B cell (primary cell): ENCODE measurements at regions not wholly inside any gene's neighbourhood (a gene's known extent, or its start where the extent isn't known, plus 50 kb on each side); places are given as distances from the start of the nearest gene placed in this dataset.
"Not testable (repeated sequence)": the region's sequence is repeated elsewhere in the genome, so short reads cannot be mapped to it uniquely, and the experiment has no call there.

Experiments
- ATAC-seq: fragments of 200-7000 bp; cut with Tn5 transposase; one replicate; pipeline ENCODE4 v1.10.0; 2021; ENCODE audit warnings: low read depth, mild to moderate bottlenecking, moderate number of reproducible peaks, moderate library complexity
- CTCF ChIA-PET: fragments of 350-600 bp; sonication (Branson Sonifier 250); formaldehyde crosslinking; loops from one replicate; lab custom pipeline; 2021; ENCODE audit warnings: antibody characterized with exemption, inconsistent platforms; lab: Charles Lee
- POLR2A ChIA-PET: fragments of 350-600 bp; sonication (Branson Sonifier 250); formaldehyde crosslinking; loops from one replicate; lab custom pipeline; 2021; ENCODE audit warnings: antibody characterized with exemption; lab: Charles Lee
- DNase-seq: peaks from one replicate; pipeline ENCODE4 v3.0.0; 2013
- H2AFZ ChIP-seq: 2 replicates; pipeline ENCODE4 v1.6.1; 2012; ENCODE audit warnings: mild to moderate bottlenecking, low read depth, low read length; ENCODE audit not compliant: insufficient read depth, poor library complexity, severe bottlenecking
- H3K27ac ChIP-seq, 2 donors: 1 replicate in 1 of 2; 2 replicates in 1 of 2; pipeline ENCODE4 v1.5.1; 2012 to 2013; ENCODE audit warnings: low read length in 2 of 2, mild to moderate bottlenecking in 2 of 2, moderate library complexity in 1 of 2
- H3K27me3 ChIP-seq, 4 experiments: fragments of 200-600 bp in 1 of 4; sonication (generic) in 1 of 4; replicated peaks in 1 of 4; 1 replicate in 2 of 4; 2 replicates in 2 of 4; pipeline versions ENCODE4 v1.6.1 to v1.7.0; 2013 to 2016; ENCODE audit warnings: low read length in 3 of 4, mild to moderate bottlenecking in 2 of 4, mixed read lengths in 1 of 4, moderate library complexity in 1 of 4; ENCODE audit not compliant: insufficient read depth in 4 of 4, control insufficient read depth in 3 of 4; ENCODE audit errors: control extremely low read depth in 1 of 4
- H3K36me3 ChIP-seq, 2 experiments: replicated peaks in 1 of 2; 1 replicate in 1 of 2; 2 replicates in 1 of 2; pipeline versions ENCODE4 v1.6.1 to v1.7.1; 2013; ENCODE audit warnings: low read length in 1 of 2; ENCODE audit not compliant: insufficient read depth in 2 of 2, control insufficient read depth in 1 of 2; ENCODE audit errors: control extremely low read depth in 1 of 2, extremely low read depth in 1 of 2
- H3K4me1 ChIP-seq, 2 donors: fragments of 200-600 bp in 1 of 2; sonication (generic) in 1 of 2; 1 replicate in 1 of 2; 2 replicates in 1 of 2; pipeline versions ENCODE4 v1.5.1 to v1.6.1; 2013 to 2017; ENCODE audit warnings: low read length in 2 of 2; ENCODE audit not compliant: control insufficient read depth in 2 of 2, insufficient read depth in 2 of 2
- H3K4me2 ChIP-seq: replicated peaks from 2 replicates; pipeline ENCODE3; 2012; ENCODE audit warnings: mild to moderate bottlenecking, low read depth, low read length; ENCODE audit not compliant: poor library complexity, severe bottlenecking
- H3K4me3 ChIP-seq, 5 experiments: fragments of 200-600 bp in 1 of 5; sonication (generic) in 1 of 5; 1 replicate in 3 of 5; 2 replicates in 2 of 5; pipeline versions ENCODE4 v1.5.1 to v1.7.0; 2011 to 2016; ENCODE audit warnings: low read length in 4 of 5, mild to moderate bottlenecking in 4 of 5, low read depth in 2 of 5, control low read depth in 1 of 5, moderate library complexity in 1 of 5; ENCODE audit not compliant: insufficient read depth in 1 of 5; ENCODE audit errors: control extremely low read depth in 1 of 5, extremely low read depth in 1 of 5
- H3K79me2 ChIP-seq: fragments of 200-600 bp; sonication (generic); one replicate; pipeline ENCODE4 v1.6.0; 2016; ENCODE audit warnings: low read length; ENCODE audit not compliant: control insufficient read depth, insufficient read depth
- H3K9ac ChIP-seq: fragments of 200-600 bp; sonication (generic); 2 replicates; pipeline ENCODE4 v1.6.1; 2017; ENCODE audit warnings: mild to moderate bottlenecking, low read length, moderate library complexity
- H3K9me3 ChIP-seq, 3 donors: one replicate each; pipeline versions ENCODE4 v1.6.1 to v1.7.1; 2013; ENCODE audit warnings: low read length in 2 of 3; ENCODE audit not compliant: control insufficient read depth in 2 of 3, insufficient read depth in 1 of 3; ENCODE audit errors: control extremely low read depth in 1 of 3
- H4K20me1 ChIP-seq: 2 replicates; pipeline ENCODE4 v1.6.0; 2012; ENCODE audit warnings: mild to moderate bottlenecking, low read length; ENCODE audit not compliant: insufficient read depth, control insufficient read depth, poor library complexity, severe bottlenecking
- H3K27ac Mint-ChIP-seq: one replicate; pipeline ENCODE4 v1.8.0; 2021; ENCODE audit warnings: mixed read lengths
- H3K27me3 Mint-ChIP-seq: one replicate; pipeline ENCODE4 v1.8.0; 2021; ENCODE audit warnings: mixed read lengths
- H3K4me1 Mint-ChIP-seq: one replicate; pipeline ENCODE4 v1.8.0; 2021; ENCODE audit warnings: mixed read lengths
- H3K4me3 Mint-ChIP-seq: one replicate; pipeline ENCODE4 v1.8.0; 2021; ENCODE audit warnings: mixed read lengths
- H3K9me3 Mint-ChIP-seq: one replicate; pipeline ENCODE4 v1.8.0; 2022; ENCODE audit warnings: mixed read lengths; ENCODE audit not compliant: insufficient read depth
- CTCF ChIP-seq: fragments of 200-600 bp; IDR thresholded peaks from one replicate; pipeline ENCODE4 v1.8.0; 2022; ENCODE audit warnings: antibody characterized with exemption, mild to moderate bottlenecking
- WGBS: methylation state at CpG from one replicate; pipeline ENCODE4 v1.1.5; 2013; ENCODE audit warnings: missing lambda C conversion rate; ENCODE audit not compliant: insufficient coverage; 5-methylcytosine and 5-hydroxymethylcytosine counted together
- intact Hi-C: fragments of 100-400 bp; cut with micrococcal nuclease; formaldehyde crosslinking; loops from one replicate; pipeline ENCODE4 v1.10.0; 2022

- Histone ChIP-seq H3K4me1 (peaks cover 20 to 24% of the 10 kb centered on the region in 2 donors), H3K27me3 (peaks cover 0 to 33% (median 20%) of the 10 kb centered on the region in 4 experiments), H3K9me3 (peaks cover 0 to 22% (median 0%) of the 10 kb centered on the region in 3 donors), H2AFZ (peak overlapping the region; percentile 62), H3K4me2 (peak overlapping the region; percentile 68), H3K9ac (peak overlapping the region; percentile 58)
- H3K4me3 Mint-ChIP-seq, H4K20me1 ChIP-seq, H3K27ac Mint-ChIP-seq, H3K36me3 ChIP-seq, H3K9me3 Mint-ChIP-seq, POLR2A ChIA-PET, intact Hi-C loops, H3K27ac ChIP-seq, H3K79me2 ChIP-seq, H3K4me3 ChIP-seq, ATAC-seq: not testable (repeated sequence)
- H3K27me3 Mint-ChIP-seq: peaks cover 15% of the 10 kb centered on the region
- peaks cover 20% of the 10 kb centered on the region for H3K4me1 Mint-ChIP-seq
- DNase-seq: peak; percentile 16
- CTCF ChIA-PET: interaction anchor here (0.9 to 4.3 kb wide), 13 partner anchors 10 to 520 kb away, joined by 3 to 63 read pairs (median 9); partner anchors contain the start of gene MZT2A
- WGBS: 69% methylated on average over 28 of the region's 28 CpGs
Measured at GRCh38 chr2:131671841-131672470, 144.3 kb downstream of the CCDC74A start.

DNA sequence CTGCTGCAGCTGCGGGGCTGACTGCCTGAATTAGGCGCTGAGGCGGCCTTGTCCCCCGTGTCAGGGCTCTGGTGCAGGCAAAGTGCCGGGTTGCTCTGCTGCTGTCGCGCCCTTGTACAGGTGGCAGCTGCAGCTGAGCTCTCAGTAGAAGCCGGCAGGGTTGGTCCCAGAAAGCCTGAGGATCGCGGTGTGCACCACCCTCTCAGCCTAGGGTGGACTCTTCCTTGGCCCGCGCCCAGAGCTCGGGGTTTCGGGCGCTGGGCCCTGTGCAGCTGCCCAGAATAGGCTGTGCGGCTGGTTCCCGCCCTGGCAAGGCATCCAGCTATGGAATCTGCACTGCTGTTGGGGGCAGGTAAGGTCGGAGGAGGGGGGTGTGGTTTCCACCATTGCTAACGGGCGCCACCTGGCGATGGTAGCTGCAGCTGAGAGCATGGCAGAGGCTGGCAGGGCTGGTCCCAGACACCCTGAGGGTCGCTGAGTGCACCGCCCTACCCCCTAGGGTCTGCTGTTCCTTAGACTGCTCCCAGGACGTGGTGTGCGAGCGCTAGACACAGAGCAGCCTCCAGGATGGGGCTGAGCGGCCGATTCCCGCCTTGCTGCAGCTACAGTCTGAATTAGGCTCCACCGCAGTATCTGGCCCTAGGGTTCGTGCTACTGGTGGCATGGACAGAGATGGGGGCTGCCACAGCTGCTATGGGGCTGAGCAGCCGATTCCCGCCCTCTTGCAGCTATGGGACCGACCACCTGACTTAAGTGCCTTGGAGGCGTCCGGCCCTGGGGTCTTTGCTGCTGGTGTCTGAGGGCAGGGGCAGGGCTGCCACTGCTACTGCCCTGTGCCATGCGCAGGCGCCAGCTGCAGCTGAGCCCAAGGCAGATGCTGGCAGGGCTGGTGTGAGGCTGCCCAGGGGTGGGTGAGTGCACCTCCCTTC, 145.0 kb downstream of the CCDC74A start:
- Histone ChIP-seq H2AFZ (peak overlapping the region; percentile 62), H3K9ac (peak overlapping the region; percentile 58), H3K4me1 (peaks cover 20 to 24% of the 10 kb centered on the region in 2 donors), H3K27me3 (peaks cover 0 to 33% (median 20%) of the 10 kb centered on the region in 4 experiments), H3K4me2 (peak overlapping the region; percentile 68), H3K9me3 (peaks cover 0 to 22% (median 0%) of the 10 kb centered on the region in 3 donors), H3K4me3 (peak overlapping the region in 3 of 5 experiments; percentile 20 to 63 (median 48))
- H3K27ac ChIP-seq, intact Hi-C loops, H3K27ac Mint-ChIP-seq, H4K20me1 ChIP-seq, H3K79me2 ChIP-seq, H3K9me3 Mint-ChIP-seq, H3K36me3 ChIP-seq: not testable (repeated sequence)
- TF ChIP-seq CTCF: peak; percentile 75
- ChIA-PET POLR2A (interaction anchor here (1.3 kb wide), 1 partner anchor 9 kb away, joined by 3 read pairs; no protein-coding TSS in a partner anchor), CTCF (interaction anchor here (0.9 to 4.3 kb wide), 17 partner anchors 9 to 580 kb away, joined by 3 to 63 read pairs (median 5); partner anchors contain the start of gene MZT2A)
- peak overlapping the region; percentile 73 for H3K4me3 Mint-ChIP-seq
- peaks cover 16% of the 10 kb centered on the region for H3K27me3 Mint-ChIP-seq
- H3K4me1 Mint-ChIP-seq: peaks cover 20% of the 10 kb centered on the region
- DNase-seq: peak; percentile 68
- ATAC-seq: peak; percentile 94
- WGBS: 17% methylated on average over 34 of the region's 38 CpGs
